GM23338 (cell line): ENCODE measurements at regions not wholly inside any gene's neighbourhood (a gene's known extent, or its start where the extent isn't known, plus 50 kb on each side); places are given as distances from the start of the nearest gene placed in this dataset.
"Not testable (repeated sequence)": the region's sequence is repeated elsewhere in the genome, so short reads cannot be mapped to it uniquely, and the experiment has no call there.

Experiments
- ATAC-seq: fragments of 200-7000 bp; cut with Tn5 transposase; 3 replicates; pipeline ENCODE4 v1.9.1; 2020
- DNase-seq: peaks from one replicate; pipeline ENCODE4 v3.0.0-alpha.2; 2015; ENCODE audit warnings: low spot score
- H2AFZ ChIP-seq: fragments of 200-600 bp; sonication (generic); 2 replicates; pipeline ENCODE4 v1.8.0; 2016; ENCODE audit warnings: antibody characterized with exemption, mild to moderate bottlenecking, moderate library complexity
- H3F3A ChIP-seq: fragments of 200-600 bp; sonication (generic); replicated peaks from 2 replicates; pipeline ENCODE4 v1.8.0; 2017; ENCODE audit warnings: antibody characterized with exemption, mixed run types, low read depth
- H3K27ac ChIP-seq: fragments of 200-600 bp; sonication (generic); 2 replicates; pipeline ENCODE4 v1.6.1; 2016; ENCODE audit warnings: low read depth
- H3K27me3 ChIP-seq: fragments of 200-600 bp; sonication (generic); 2 replicates; pipeline ENCODE4 v1.8.0; 2016; ENCODE audit warnings: mild to moderate bottlenecking, mixed run types, moderate library complexity; ENCODE audit not compliant: insufficient read depth
- H3K36me3 ChIP-seq: fragments of 200-600 bp; sonication (generic); 2 replicates; pipeline ENCODE4 v1.8.0; 2016; ENCODE audit warnings: mild to moderate bottlenecking; ENCODE audit not compliant: insufficient read depth
- H3K4me1 ChIP-seq: fragments of 200-600 bp; sonication (generic); 2 replicates; pipeline ENCODE4 v1.8.0; 2016; ENCODE audit warnings: mild to moderate bottlenecking, moderate library complexity; ENCODE audit not compliant: insufficient read depth
- H3K4me2 ChIP-seq: fragments of 200-600 bp; sonication (generic); 2 replicates; pipeline ENCODE4 v1.7.1; 2017; ENCODE audit warnings: mixed run types
- H3K4me3 ChIP-seq: fragments of 200-600 bp; sonication (generic); 2 replicates; pipeline ENCODE4 v1.6.1; 2016; ENCODE audit warnings: mixed run types
- H3K79me2 ChIP-seq: fragments of 200-600 bp; sonication (generic); replicated peaks from 2 replicates; pipeline ENCODE4 v1.8.0; 2017; ENCODE audit warnings: mild to moderate bottlenecking; ENCODE audit not compliant: insufficient read depth
- H3K9me2 ChIP-seq: fragments of 200-600 bp; sonication (generic); 2 replicates; pipeline ENCODE4 v1.8.0; 2017; ENCODE audit not compliant: insufficient read depth
- H4K20me1 ChIP-seq: fragments of 200-600 bp; sonication (generic); replicated peaks from 2 replicates; pipeline ENCODE4 v1.8.0; 2017; ENCODE audit warnings: mild to moderate bottlenecking; ENCODE audit not compliant: insufficient read depth
- H3K27ac Mint-ChIP-seq: 2 replicates; pipeline ENCODE4 v1.8.0; 2020; ENCODE audit warnings: inconsistent platforms, mild to moderate bottlenecking, moderate library complexity, mixed read lengths
- H3K27me3 Mint-ChIP-seq: 3 replicates; pipeline ENCODE4 v1.8.0; 2022; ENCODE audit warnings: low read depth, mild to moderate bottlenecking, moderate library complexity, mixed read lengths, inconsistent platforms; ENCODE audit not compliant: insufficient read depth, poor library complexity
- H3K36me3 Mint-ChIP-seq: 3 replicates; pipeline ENCODE4 v1.8.0; 2021; ENCODE audit warnings: low read depth, mild to moderate bottlenecking, inconsistent platforms, moderate library complexity, mixed read lengths
- H3K4me1 Mint-ChIP-seq: 3 replicates; pipeline ENCODE4 v1.8.0; 2020; ENCODE audit warnings: mild to moderate bottlenecking, inconsistent platforms, mixed read lengths
- H3K4me3 Mint-ChIP-seq: 3 replicates; pipeline ENCODE4 v1.8.0; 2021; ENCODE audit warnings: moderate library complexity, mild to moderate bottlenecking, inconsistent platforms, mixed read lengths
- H3K9me3 Mint-ChIP-seq: 3 replicates; pipeline ENCODE4 v1.8.0; 2020; ENCODE audit warnings: moderate library complexity, mild to moderate bottlenecking, inconsistent platforms, mixed read lengths
- CTCF ChIP-seq, 2 experiments: fragments of 200-600 bp in 1 of 2; sonication (generic) in 1 of 2; conservative IDR thresholded peaks; 2 replicates each; pipeline versions ENCODE4 v1.5.1 to v1.6.1; 2016 to 2017; ENCODE audit warnings: antibody characterized with exemption in 2 of 2, low read depth in 2 of 2, mild to moderate bottlenecking in 2 of 2, moderate library complexity in 1 of 2
- EZH2phosphoT487 ChIP-seq: fragments of 200-600 bp; sonication (generic); IDR thresholded peaks from one replicate; pipeline ENCODE4 v1.8.1; 2018; ENCODE audit warnings: antibody characterized with exemption; ENCODE audit not compliant: unreplicated experiment
- JUNB ChIP-seq: IDR thresholded peaks from one replicate; pipeline ENCODE4 v1.6.1; 2016; ENCODE audit warnings: antibody characterized with exemption; ENCODE audit not compliant: unreplicated experiment
- STAT1 ChIP-seq: IDR thresholded peaks from one replicate; pipeline ENCODE4 v1.6.1; 2016; ENCODE audit warnings: antibody characterized with exemption; ENCODE audit not compliant: unreplicated experiment
- ZNF331 ChIP-seq: fragments of 250-450 bp; sonication (Bioruptor Pico); IDR thresholded peaks from 2 replicates; pipeline ENCODE4 v1.5.0; 2020; ENCODE audit warnings: low read depth, mild to moderate bottlenecking, moderate library complexity
- TF ChIP-seq, protein P1 (sequence below): fragments of 250-450 bp; sonication (Bioruptor Pico); IDR thresholded peaks from 2 replicates; pipeline ENCODE4 v1.5.0; 2020; ENCODE audit warnings: mild to moderate bottlenecking, moderate library complexity
- TF ChIP-seq, protein P2 (sequence below): IDR thresholded peaks from one replicate; pipeline ENCODE4 v1.6.1; 2018; ENCODE audit warnings: antibody characterized with exemption; ENCODE audit not compliant: unreplicated experiment

DNA sequence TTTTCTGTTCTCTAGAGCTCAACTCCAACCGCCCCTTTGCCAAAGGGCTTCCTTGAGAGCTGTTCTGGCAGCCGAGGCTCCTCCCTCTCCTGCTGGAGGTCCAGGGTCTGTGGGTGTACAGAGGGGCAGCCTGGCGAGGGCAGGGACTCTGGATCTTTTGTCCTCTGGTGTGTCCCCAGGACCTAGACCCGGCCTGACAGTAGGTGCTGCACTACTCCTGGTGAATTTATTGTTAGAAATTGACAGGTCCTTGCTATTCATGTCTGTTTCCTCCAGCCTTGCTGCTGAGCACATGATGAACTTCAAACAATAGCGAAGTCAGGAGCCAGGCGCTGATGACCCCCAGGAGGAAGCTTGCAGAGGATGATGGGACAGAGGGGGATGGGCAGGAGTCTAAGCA, 234.7 kb upstream of the SULF2 start (continued):
- TF ChIP-seq JUNB (no peak), STAT1 (no peak)
- TF ChIP-seq, protein P1, sequence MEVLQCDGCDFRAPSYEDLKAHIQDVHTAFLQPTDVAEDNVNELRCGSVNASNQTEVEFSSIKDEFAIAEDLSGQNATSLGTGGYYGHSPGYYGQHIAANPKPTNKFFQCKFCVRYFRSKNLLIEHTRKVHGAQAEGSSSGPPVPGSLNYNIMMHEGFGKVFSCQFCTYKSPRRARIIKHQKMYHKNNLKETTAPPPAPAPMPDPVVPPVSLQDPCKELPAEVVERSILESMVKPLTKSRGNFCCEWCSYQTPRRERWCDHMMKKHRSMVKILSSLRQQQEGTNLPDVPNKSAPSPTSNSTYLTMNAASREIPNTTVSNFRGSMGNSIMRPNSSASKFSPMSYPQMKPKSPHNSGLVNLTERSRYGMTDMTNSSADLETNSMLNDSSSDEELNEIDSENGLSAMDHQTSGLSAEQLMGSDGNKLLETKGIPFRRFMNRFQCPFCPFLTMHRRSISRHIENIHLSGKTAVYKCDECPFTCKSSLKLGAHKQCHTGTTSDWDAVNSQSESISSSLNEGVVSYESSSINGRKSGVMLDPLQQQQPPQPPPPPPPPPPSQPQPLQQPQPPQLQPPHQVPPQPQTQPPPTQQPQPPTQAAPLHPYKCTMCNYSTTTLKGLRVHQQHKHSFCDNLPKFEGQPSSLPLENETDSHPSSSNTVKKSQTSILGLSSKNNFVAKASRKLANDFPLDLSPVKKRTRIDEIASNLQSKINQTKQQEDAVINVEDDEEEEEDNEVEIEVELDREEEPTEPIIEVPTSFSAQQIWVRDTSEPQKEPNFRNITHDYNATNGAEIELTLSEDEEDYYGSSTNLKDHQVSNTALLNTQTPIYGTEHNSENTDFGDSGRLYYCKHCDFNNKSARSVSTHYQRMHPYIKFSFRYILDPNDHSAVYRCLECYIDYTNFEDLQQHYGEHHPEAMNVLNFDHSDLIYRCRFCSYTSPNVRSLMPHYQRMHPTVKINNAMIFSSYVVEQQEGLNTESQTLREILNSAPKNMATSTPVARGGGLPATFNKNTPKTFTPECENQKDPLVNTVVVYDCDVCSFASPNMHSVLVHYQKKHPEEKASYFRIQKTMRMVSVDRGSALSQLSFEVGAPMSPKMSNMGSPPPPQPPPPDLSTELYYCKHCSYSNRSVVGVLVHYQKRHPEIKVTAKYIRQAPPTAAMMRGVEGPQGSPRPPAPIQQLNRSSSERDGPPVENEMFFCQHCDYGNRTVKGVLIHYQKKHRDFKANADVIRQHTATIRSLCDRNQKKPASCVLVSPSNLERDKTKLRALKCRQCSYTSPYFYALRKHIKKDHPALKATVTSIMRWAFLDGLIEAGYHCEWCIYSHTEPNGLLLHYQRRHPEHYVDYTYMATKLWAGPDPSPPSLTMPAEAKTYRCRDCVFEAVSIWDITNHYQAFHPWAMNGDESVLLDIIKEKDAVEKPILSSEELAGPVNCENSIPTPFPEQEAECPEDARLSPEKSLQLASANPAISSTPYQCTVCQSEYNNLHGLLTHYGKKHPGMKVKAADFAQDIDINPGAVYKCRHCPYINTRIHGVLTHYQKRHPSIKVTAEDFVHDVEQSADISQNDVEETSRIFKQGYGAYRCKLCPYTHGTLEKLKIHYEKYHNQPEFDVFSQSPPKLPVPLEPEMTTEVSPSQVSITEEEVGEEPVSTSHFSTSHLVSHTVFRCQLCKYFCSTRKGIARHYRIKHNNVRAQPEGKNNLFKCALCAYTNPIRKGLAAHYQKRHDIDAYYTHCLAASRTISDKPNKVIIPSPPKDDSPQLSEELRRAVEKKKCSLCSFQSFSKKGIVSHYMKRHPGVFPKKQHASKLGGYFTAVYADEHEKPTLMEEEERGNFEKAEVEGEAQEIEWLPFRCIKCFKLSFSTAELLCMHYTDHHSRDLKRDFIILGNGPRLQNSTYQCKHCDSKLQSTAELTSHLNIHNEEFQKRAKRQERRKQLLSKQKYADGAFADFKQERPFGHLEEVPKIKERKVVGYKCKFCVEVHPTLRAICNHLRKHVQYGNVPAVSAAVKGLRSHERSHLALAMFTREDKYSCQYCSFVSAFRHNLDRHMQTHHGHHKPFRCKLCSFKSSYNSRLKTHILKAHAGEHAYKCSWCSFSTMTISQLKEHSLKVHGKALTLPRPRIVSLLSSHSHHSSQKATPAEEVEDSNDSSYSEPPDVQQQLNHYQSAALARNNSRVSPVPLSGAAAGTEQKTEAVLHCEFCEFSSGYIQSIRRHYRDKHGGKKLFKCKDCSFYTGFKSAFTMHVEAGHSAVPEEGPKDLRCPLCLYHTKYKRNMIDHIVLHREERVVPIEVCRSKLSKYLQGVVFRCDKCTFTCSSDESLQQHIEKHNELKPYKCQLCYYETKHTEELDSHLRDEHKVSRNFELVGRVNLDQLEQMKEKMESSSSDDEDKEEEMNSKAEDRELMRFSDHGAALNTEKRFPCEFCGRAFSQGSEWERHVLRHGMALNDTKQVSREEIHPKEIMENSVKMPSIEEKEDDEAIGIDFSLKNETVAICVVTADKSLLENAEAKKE, result no peak

- H3K27ac Mint-ChIP-seq, result no peak overlapping the region
- peaks cover 10% of the 10 kb centered on the region for H3K9me3 Mint-ChIP-seq
- ATAC-seq (no peak), DNase-seq (no peak)
- H3K27me3 Mint-ChIP-seq, result peaks cover 11% of the 10 kb centered on the region
- H2AFZ ChIP-seq, result no peak overlapping the region
- H3K36me3 ChIP-seq, result no peaks in the 10 kb centered on the region
- H3K27me3 ChIP-seq, result no peaks in the 10 kb centered on the region
- no peak overlapping the region for H3K4me2 ChIP-seq
- H3K27ac ChIP-seq, result no peak overlapping the region
- no peak for TF ChIP-seq CTCF (conservative IDR thresholded peaks at IDR 0.05; ENCODE audit: low read depth in 2 of 2)
- no peak for TF ChIP-seq EZH2phosphoT487
- TF ChIP-seq ZNF331 (CRISPR knock-in tag), result no peak
- TF ChIP-seq, protein P2, sequence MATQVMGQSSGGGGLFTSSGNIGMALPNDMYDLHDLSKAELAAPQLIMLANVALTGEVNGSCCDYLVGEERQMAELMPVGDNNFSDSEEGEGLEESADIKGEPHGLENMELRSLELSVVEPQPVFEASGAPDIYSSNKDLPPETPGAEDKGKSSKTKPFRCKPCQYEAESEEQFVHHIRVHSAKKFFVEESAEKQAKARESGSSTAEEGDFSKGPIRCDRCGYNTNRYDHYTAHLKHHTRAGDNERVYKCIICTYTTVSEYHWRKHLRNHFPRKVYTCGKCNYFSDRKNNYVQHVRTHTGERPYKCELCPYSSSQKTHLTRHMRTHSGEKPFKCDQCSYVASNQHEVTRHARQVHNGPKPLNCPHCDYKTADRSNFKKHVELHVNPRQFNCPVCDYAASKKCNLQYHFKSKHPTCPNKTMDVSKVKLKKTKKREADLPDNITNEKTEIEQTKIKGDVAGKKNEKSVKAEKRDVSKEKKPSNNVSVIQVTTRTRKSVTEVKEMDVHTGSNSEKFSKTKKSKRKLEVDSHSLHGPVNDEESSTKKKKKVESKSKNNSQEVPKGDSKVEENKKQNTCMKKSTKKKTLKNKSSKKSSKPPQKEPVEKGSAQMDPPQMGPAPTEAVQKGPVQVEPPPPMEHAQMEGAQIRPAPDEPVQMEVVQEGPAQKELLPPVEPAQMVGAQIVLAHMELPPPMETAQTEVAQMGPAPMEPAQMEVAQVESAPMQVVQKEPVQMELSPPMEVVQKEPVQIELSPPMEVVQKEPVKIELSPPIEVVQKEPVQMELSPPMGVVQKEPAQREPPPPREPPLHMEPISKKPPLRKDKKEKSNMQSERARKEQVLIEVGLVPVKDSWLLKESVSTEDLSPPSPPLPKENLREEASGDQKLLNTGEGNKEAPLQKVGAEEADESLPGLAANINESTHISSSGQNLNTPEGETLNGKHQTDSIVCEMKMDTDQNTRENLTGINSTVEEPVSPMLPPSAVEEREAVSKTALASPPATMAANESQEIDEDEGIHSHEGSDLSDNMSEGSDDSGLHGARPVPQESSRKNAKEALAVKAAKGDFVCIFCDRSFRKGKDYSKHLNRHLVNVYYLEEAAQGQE, result no peak
- H3K4me1 ChIP-seq, result no peaks in the 10 kb centered on the region
- peaks cover 5% of the 10 kb centered on the region for H3K4me1 Mint-ChIP-seq
- H3K4me3 ChIP-seq, result no peak overlapping the region
- H3F3A ChIP-seq, result no peaks in the 10 kb centered on the region
- H3K4me3 Mint-ChIP-seq, result no peak overlapping the region
- H3K79me2 ChIP-seq, result no peaks in the 10 kb centered on the region
- no peaks in the 10 kb centered on the region for H3K9me2 ChIP-seq
- H4K20me1 ChIP-seq, result no peaks in the 10 kb centered on the region
- H3K36me3 Mint-ChIP-seq, result no peaks in the 10 kb centered on the region
These were observed 234.2 kb upstream of the SULF2 start for GRCh38 chr20:48019496-48019895.

GRCh38 chr20:48018851-48019250, 233.6 kb upstream of the SULF2 start:
- not testable (repeated sequence) for H3K27ac Mint-ChIP-seq

More at GRCh38 chr20:48018851-48019250, 233.6 kb upstream of the SULF2 start:
- H3K4me3 ChIP-seq, H3K79me2 ChIP-seq, H3F3A ChIP-seq, H3K4me3 Mint-ChIP-seq, H3K4me2 ChIP-seq, ATAC-seq, H3K9me2 ChIP-seq, H3K27me3 ChIP-seq, H2AFZ ChIP-seq, H3K4me1 ChIP-seq, H3K4me1 Mint-ChIP-seq, H3K36me3 ChIP-seq, H3K36me3 Mint-ChIP-seq, H3K27ac ChIP-seq, DNase-seq, H4K20me1 ChIP-seq: not testable (repeated sequence)
- Mint-ChIP-seq H3K9me3 (peaks cover 10% of the 10 kb centered on the region), H3K27me3 (peaks cover 11% of the 10 kb centered on the region)
